CD8-positive, alpha-beta memory T cell (primary cell): ENCODE measurements at regions not wholly inside any gene's neighbourhood (a gene's known extent, or its start where the extent isn't known, plus 50 kb on each side); places are given as distances from the start of the nearest gene placed in this dataset.

ENCODE experiments used
- CTCF ChIA-PET: fragments of 350-600 bp; sonication (Branson Sonifier 250); formaldehyde crosslinking; loops from one replicate; lab custom pipeline; 2021; ENCODE audit warnings: antibody characterized with exemption; lab: Charles Lee
- POLR2A ChIA-PET: fragments of 350-600 bp; sonication (Branson Sonifier 250); formaldehyde crosslinking; loops from one replicate; lab custom pipeline; 2021; ENCODE audit warnings: antibody characterized with exemption; lab: Charles Lee
- DNase-seq, 5 donors: peaks; one replicate each; pipeline versions ENCODE4 v3.0.0 to v3.0.0-alpha.2; 2020 to 2022; ENCODE audit warnings: mixed read lengths in 1 of 5
- H3K27ac ChIP-seq: one replicate; pipeline ENCODE4 v1.7.0; 2013; ENCODE audit warnings: low read depth, mild to moderate bottlenecking, low read length, moderate library complexity
- H3K27me3 ChIP-seq: 2 replicates; pipeline ENCODE4 v1.7.0; 2013; ENCODE audit warnings: low read length, mild to moderate bottlenecking; ENCODE audit not compliant: insufficient read depth, poor library complexity, severe bottlenecking
- H3K36me3 ChIP-seq: 2 replicates; pipeline ENCODE4 v1.7.0; 2013; ENCODE audit warnings: mild to moderate bottlenecking, low read length, moderate library complexity; ENCODE audit not compliant: insufficient read depth
- H3K4me1 ChIP-seq: 2 replicates; pipeline ENCODE4 v1.7.0; 2013; ENCODE audit warnings: mild to moderate bottlenecking, low read length, moderate library complexity; ENCODE audit not compliant: insufficient read depth
- H3K4me3 ChIP-seq: 2 replicates; pipeline ENCODE4 v1.7.0; 2013; ENCODE audit warnings: mild to moderate bottlenecking, low read length
- H3K9me3 ChIP-seq: 2 replicates; pipeline ENCODE4 v1.7.0; 2013; ENCODE audit warnings: mild to moderate bottlenecking, low read length
- H3K27ac Mint-ChIP-seq, 8 donors: one replicate each; pipeline ENCODE4 v1.8.0; 2020 to 2021; ENCODE audit warnings: mixed read lengths in 8 of 8, mild to moderate bottlenecking in 6 of 8, inconsistent platforms in 3 of 8, moderate library complexity in 3 of 8
- H3K27me3 Mint-ChIP-seq, 2 donors: one replicate each; pipeline ENCODE4 v1.8.0; 2020 to 2021; ENCODE audit warnings: mixed read lengths in 2 of 2, mild to moderate bottlenecking in 1 of 2, moderate library complexity in 1 of 2
- H3K36me3 Mint-ChIP-seq, 3 donors: one replicate each; pipeline ENCODE4 v1.8.0; 2020 to 2021; ENCODE audit warnings: mixed read lengths in 3 of 3, inconsistent platforms in 1 of 3, mild to moderate bottlenecking in 1 of 3
- H3K4me1 Mint-ChIP-seq, 3 donors: one replicate each; pipeline ENCODE4 v1.8.0; 2020 to 2021; ENCODE audit warnings: mixed read lengths in 3 of 3, inconsistent platforms in 1 of 3, mild to moderate bottlenecking in 1 of 3
- H3K4me3 Mint-ChIP-seq, 7 donors: one replicate each; pipeline ENCODE4 v1.8.0; 2020 to 2021; ENCODE audit warnings: mixed read lengths in 7 of 7, mild to moderate bottlenecking in 6 of 7, moderate library complexity in 4 of 7, inconsistent platforms in 2 of 7
- H3K9me3 Mint-ChIP-seq, 5 donors: one replicate each; pipeline ENCODE4 v1.8.0; 2020 to 2022; ENCODE audit warnings: mixed read lengths in 5 of 5, mild to moderate bottlenecking in 3 of 5, moderate library complexity in 2 of 5, inconsistent platforms in 1 of 5

DNA sequence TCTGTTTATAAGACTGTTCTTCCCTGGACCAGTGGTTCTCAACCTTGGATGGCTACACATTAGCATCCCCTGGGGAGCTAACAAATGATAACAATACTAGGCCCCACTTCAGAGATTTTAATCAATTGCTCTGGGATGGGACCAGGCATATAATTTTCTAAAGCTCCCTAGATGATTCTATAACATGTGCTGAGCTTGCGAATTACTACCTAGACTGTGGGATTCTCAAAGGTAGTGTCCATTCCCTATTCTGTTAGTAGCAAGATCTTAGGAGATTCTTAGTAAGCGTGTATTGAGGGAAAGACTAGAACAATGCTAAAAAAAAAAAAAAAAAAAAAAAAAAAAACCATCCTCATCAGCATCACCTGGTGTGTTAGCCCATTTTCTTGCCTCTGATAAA is 412.0 kb upstream of the CDH5 start:
- ChIA-PET POLR2A (no interaction called here), CTCF (no interaction called here)
- no peaks in the 10 kb centered on the region for H3K4me1 ChIP-seq
- Mint-ChIP-seq H3K4me3 (no peak overlapping the region), H3K27ac (no peak overlapping the region), H3K36me3 (no peaks in the 10 kb centered on the region), H3K9me3 (peaks cover 0 to 1% (median 0%) of the 10 kb centered on the region in 5 donors), H3K4me1 (no peaks in the 10 kb centered on the region), H3K27me3 (no peaks in the 10 kb centered on the region)
- no peaks in the 10 kb centered on the region for H3K9me3 ChIP-seq
- no peak overlapping the region for H3K27ac ChIP-seq
- H3K27me3 ChIP-seq = no peaks in the 10 kb centered on the region
- no peak for DNase-seq
- no peak overlapping the region for H3K4me3 ChIP-seq
- no peaks in the 10 kb centered on the region for H3K36me3 ChIP-seq

DNA sequence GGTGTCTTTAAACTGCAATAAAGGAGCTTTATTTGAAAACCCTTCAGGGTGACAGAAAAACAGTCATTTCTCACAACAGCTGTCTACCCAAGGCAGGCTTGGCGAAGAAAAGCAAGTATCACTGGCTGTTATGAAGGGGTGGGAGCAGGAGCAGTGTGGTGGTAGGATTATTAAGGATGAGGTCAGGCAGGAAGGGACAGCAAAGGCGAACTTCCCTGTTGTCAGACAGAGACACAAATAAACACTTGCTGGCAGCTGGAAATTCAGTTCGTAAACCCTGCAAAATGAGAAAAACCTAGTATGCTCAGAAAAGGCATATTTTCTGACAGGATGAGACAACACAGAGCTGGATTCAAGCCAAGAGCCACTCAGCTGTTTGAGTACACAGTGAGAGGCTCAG is 416.3 kb upstream of the CDH5 start:
- Histone ChIP-seq H3K9me3 (no peaks in the 10 kb centered on the region), H3K36me3 (no peaks in the 10 kb centered on the region), H3K27ac (no peak overlapping the region), H3K27me3 (no peaks in the 10 kb centered on the region), H3K4me3 (no peak overlapping the region), H3K4me1 (no peaks in the 10 kb centered on the region)
- no peak for DNase-seq
- H3K4me3 Mint-ChIP-seq = no peak overlapping the region
- peaks cover 0 to 2% (median 0%) of the 10 kb centered on the region in 5 donors for H3K9me3 Mint-ChIP-seq
- H3K4me1 Mint-ChIP-seq = no peaks in the 10 kb centered on the region
- POLR2A ChIA-PET = no interaction called here
- no peak overlapping the region for H3K27ac Mint-ChIP-seq
- no peaks in the 10 kb centered on the region for H3K36me3 Mint-ChIP-seq
- peaks cover 0 to 2% of the 10 kb centered on the region in 2 donors for H3K27me3 Mint-ChIP-seq
- CTCF ChIA-PET = no interaction called here

DNA sequence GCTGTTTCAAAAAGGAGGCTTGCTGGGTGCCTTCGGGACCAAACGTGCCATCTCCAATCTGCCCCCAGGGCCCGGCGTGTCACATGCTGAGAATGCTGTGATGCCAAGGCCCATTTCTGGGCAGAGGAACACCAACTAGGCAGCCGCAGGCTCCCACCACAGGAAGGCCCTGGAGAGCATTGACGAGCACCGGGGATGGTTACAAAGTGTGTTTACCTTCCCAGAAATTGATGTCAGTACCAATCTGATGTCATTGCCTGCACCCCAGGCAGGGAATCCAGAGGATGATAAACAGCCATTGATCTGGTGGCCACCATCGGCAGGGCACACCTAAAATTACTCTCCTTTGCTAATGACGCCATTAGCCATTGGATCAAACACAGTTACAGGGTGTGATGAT is 418.1 kb upstream of the CDH5 start:
- H3K4me3 ChIP-seq = no peak overlapping the region
- H3K4me1 Mint-ChIP-seq = no peaks in the 10 kb centered on the region
- H3K9me3 Mint-ChIP-seq = peaks cover 0 to 3% (median 0%) of the 10 kb centered on the region in 5 donors

DNA sequence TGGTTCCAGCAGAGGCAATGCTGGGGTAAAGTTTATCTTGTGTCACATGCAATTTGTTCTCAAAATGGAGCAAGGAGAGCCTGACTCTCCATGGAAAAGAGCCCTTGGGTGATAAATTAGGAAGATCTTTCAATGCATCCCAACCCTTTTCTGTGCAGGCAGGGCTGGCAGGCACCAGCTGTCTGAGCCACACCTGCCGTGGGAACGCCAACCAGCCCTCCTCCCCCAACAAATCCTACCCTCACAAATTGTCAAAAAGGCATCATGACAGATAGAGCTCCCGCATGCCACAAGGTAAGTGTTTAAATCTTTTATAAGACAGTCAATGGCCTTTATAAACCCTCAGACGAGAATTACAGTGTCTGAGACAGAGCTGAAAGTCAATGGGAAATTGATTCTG is 418.5 kb upstream of the CDH5 start:
- H3K36me3 Mint-ChIP-seq = no peaks in the 10 kb centered on the region
- H3K9me3 ChIP-seq = no peaks in the 10 kb centered on the region
- no peaks in the 10 kb centered on the region for H3K4me1 ChIP-seq
- no peak for DNase-seq
- no peak overlapping the region for H3K4me3 Mint-ChIP-seq
- H3K9me3 Mint-ChIP-seq = peaks cover 0 to 3% (median 0%) of the 10 kb centered on the region in 5 donors
- no peaks in the 10 kb centered on the region for H3K36me3 ChIP-seq
- H3K27ac Mint-ChIP-seq = peak overlapping the region in 1 of 8 donors; percentile 49
- CTCF ChIA-PET = no interaction called here
- no peaks in the 10 kb centered on the region for H3K4me1 Mint-ChIP-seq
- no peaks in the 10 kb centered on the region for H3K27me3 ChIP-seq
- POLR2A ChIA-PET = no interaction called here
- H3K27ac ChIP-seq = no peak overlapping the region
- H3K4me3 ChIP-seq = no peak overlapping the region
- H3K27me3 Mint-ChIP-seq = peaks cover 0 to 2% of the 10 kb centered on the region in 2 donors

More for the DNA sequence above, 418.1 kb upstream of the CDH5 start:
- Mint-ChIP-seq H3K36me3 (no peaks in the 10 kb centered on the region), H3K27ac (no peak overlapping the region), H3K27me3 (peaks cover 0 to 2% of the 10 kb centered on the region in 2 donors), H3K4me3 (no peak overlapping the region)
- POLR2A ChIA-PET = no interaction called here
- Histone ChIP-seq H3K9me3 (no peaks in the 10 kb centered on the region), H3K36me3 (no peaks in the 10 kb centered on the region), H3K27ac (no peak overlapping the region), H3K27me3 (no peaks in the 10 kb centered on the region), H3K4me1 (no peaks in the 10 kb centered on the region)
- CTCF ChIA-PET = no interaction called here
- DNase-seq = no peak

DNA sequence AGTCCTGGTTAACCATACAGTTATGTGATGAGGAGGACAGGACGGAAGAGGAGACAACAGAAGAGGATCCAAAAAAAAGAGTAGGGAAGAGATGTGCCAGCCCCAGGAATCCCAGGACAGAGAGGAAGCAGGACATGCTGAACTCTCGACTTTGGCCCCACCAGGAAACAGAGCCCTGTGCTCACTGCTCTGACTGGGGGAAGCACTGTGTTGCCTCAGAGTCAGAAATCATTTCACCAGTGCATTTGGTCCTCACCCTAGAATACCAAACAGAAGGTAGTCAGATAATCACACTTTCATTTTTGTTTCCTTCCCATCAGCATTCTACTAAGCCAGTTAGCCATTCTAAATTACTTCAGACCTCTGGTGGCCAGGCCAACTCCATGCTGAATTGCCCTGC is 421.0 kb upstream of the CDH5 start:
- H3K27me3 Mint-ChIP-seq = peaks cover 0 to 3% of the 10 kb centered on the region in 2 donors
- Histone ChIP-seq H3K4me3 (no peak overlapping the region), H3K27ac (no peak overlapping the region), H3K36me3 (no peaks in the 10 kb centered on the region), H3K4me1 (no peaks in the 10 kb centered on the region), H3K9me3 (no peaks in the 10 kb centered on the region), H3K27me3 (no peaks in the 10 kb centered on the region)
- H3K9me3 Mint-ChIP-seq = peaks cover 0 to 3% (median 0%) of the 10 kb centered on the region in 5 donors
- ChIA-PET POLR2A (no interaction called here), CTCF (no interaction called here)
- H3K4me1 Mint-ChIP-seq = no peaks in the 10 kb centered on the region
- no peak for DNase-seq
- peak overlapping the region in 1 of 8 donors; percentile 64 for H3K27ac Mint-ChIP-seq
- H3K4me3 Mint-ChIP-seq = no peak overlapping the region
- no peaks in the 10 kb centered on the region for H3K36me3 Mint-ChIP-seq

DNA sequence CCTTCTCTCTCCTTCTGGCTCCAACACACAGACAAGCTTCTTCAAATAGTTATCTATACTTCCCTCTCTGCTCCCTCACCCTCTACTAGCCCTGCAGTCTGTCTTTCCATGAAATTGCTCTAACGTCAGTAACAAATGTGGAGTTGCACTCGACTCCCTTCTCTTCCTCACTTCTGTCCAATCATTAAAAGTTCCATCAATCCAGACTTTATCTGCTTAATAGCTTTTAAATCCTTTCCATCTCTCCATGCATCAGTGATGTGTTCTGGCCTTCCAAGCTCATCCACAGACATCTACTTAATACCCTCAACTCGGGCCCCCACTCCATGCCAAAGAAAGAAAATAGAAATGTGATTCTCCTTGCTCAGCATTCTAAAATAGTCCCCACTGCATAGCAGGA is 422.1 kb upstream of the CDH5 start:
- no peaks in the 10 kb centered on the region for H3K4me1 ChIP-seq
- H3K4me3 ChIP-seq = no peak overlapping the region
- POLR2A ChIA-PET = no interaction called here
- H3K27ac Mint-ChIP-seq = no peak overlapping the region
- no peak overlapping the region for H3K4me3 Mint-ChIP-seq
- H3K36me3 Mint-ChIP-seq = no peaks in the 10 kb centered on the region
- H3K27me3 Mint-ChIP-seq = peaks cover 0 to 3% of the 10 kb centered on the region in 2 donors
- H3K9me3 Mint-ChIP-seq = peaks cover 0 to 6% (median 2%) of the 10 kb centered on the region in 5 donors
- DNase-seq = no peak
- no peak overlapping the region for H3K27ac ChIP-seq
- H3K36me3 ChIP-seq = no peaks in the 10 kb centered on the region
- H3K9me3 ChIP-seq = no peaks in the 10 kb centered on the region
- CTCF ChIA-PET = no interaction called here
- H3K27me3 ChIP-seq = no peaks in the 10 kb centered on the region
- no peaks in the 10 kb centered on the region for H3K4me1 Mint-ChIP-seq

DNA sequence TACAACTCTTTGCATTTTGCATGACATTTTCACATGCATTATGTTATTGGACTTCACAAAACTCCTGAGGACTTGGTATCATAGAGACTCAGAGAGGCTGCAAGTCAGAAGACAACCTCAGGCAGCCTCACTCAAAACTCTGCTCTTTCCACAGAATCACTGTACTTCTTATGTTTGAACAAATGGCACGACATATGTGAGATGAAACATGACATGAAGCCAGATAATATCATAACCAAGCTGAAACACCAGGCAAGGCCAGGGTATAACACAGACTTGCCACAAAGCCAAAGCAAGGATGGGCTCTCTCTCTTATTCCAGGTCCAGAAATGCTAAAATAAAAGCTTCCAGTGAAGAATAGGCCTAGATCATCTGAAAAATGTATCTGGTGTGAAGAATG is 425.8 kb upstream of the CDH5 start:
- Histone ChIP-seq H3K27ac (no peak overlapping the region), H3K27me3 (no peaks in the 10 kb centered on the region), H3K4me3 (no peak overlapping the region), H3K36me3 (no peaks in the 10 kb centered on the region), H3K4me1 (no peaks in the 10 kb centered on the region), H3K9me3 (no peaks in the 10 kb centered on the region)
- Mint-ChIP-seq H3K4me1 (no peaks in the 10 kb centered on the region), H3K27ac (no peak overlapping the region), H3K9me3 (peaks cover 0 to 16% (median 2%) of the 10 kb centered on the region in 5 donors), H3K4me3 (no peak overlapping the region), H3K36me3 (no peaks in the 10 kb centered on the region), H3K27me3 (peaks cover 0 to 1% of the 10 kb centered on the region in 2 donors)
- DNase-seq = no peak
- POLR2A ChIA-PET = no interaction called here
- CTCF ChIA-PET = no interaction called here

DNA sequence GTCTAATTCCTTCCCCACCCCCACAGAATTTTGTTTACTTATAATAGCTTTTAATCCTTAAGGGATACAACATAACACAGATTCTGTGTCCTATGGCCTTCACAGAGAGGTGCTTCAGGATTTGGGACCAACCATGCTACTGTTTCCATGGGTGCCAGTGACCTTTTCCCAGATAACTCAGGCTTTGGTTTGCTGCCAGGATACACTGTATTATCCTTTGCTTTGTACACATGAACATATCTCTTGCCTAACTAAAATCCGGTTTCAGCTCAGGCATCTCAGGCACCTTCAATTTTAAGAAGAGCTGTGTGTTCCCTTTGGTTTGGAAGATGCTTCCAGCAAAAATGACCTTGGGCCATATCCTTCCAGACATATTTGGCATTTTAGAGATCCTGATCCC is 428.4 kb upstream of the CDH5 start:
- no peak overlapping the region for H3K4me3 Mint-ChIP-seq
- H3K36me3 Mint-ChIP-seq = no peaks in the 10 kb centered on the region
- Histone ChIP-seq H3K36me3 (no peaks in the 10 kb centered on the region), H3K27ac (no peak overlapping the region), H3K9me3 (no peaks in the 10 kb centered on the region), H3K4me1 (no peaks in the 10 kb centered on the region), H3K4me3 (no peak overlapping the region), H3K27me3 (no peaks in the 10 kb centered on the region)
- ChIA-PET POLR2A (no interaction called here), CTCF (no interaction called here)
- peaks cover 0 to 16% (median 5%) of the 10 kb centered on the region in 5 donors for H3K9me3 Mint-ChIP-seq
- H3K27ac Mint-ChIP-seq = no peak overlapping the region
- H3K4me1 Mint-ChIP-seq = no peaks in the 10 kb centered on the region
- H3K27me3 Mint-ChIP-seq = peaks cover 0 to 1% of the 10 kb centered on the region in 2 donors
- no peak for DNase-seq

DNA sequence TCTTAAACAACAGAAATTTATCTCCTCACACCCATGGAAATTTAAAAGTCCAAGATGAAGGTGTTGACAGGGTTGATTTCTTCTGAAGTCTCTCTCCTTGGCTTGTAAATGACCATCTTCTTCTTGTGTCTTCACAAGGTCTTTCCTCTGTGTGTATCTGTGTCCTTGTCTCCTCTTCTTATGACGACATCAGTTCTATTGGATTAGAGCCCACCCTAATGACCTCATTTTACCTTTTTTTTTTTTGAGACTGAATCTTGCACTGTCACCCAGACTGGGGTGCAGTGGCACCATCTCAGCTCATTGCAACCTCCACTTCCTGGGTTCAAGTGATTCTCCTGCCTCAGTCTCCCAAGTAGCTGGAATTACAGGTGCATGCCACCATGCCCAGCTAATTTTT is 429.0 kb upstream of the CDH5 start:
- H3K36me3 ChIP-seq = no peaks in the 10 kb centered on the region
- no peaks in the 10 kb centered on the region for H3K4me1 ChIP-seq
- Mint-ChIP-seq H3K9me3 (peaks cover 0 to 16% (median 5%) of the 10 kb centered on the region in 5 donors), H3K27me3 (peaks cover 0 to 1% of the 10 kb centered on the region in 2 donors), H3K4me1 (no peaks in the 10 kb centered on the region), H3K27ac (no peak overlapping the region), H3K4me3 (no peak overlapping the region), H3K36me3 (no peaks in the 10 kb centered on the region)
- CTCF ChIA-PET = no interaction called here
- H3K4me3 ChIP-seq = no peak overlapping the region
- no peaks in the 10 kb centered on the region for H3K9me3 ChIP-seq
- no peak for DNase-seq
- POLR2A ChIA-PET = no interaction called here
- no peaks in the 10 kb centered on the region for H3K27me3 ChIP-seq
- H3K27ac ChIP-seq = no peak overlapping the region
